Right lung (tissue), 2 donors: ENCODE measurements at regions not wholly inside any gene's neighbourhood (a gene's known extent, or its start where the extent isn't known, plus 50 kb on each side); places are given as distances from the start of the nearest gene placed in this dataset.
A peak's percentile ranks its signal among the peaks of the same experiment; 100 is the strongest.

ENCODE experiments used
- DNase-seq, 2 donors: peaks; one replicate each; pipeline ENCODE4 v3.0.0-alpha.2; 2013

DNA sequence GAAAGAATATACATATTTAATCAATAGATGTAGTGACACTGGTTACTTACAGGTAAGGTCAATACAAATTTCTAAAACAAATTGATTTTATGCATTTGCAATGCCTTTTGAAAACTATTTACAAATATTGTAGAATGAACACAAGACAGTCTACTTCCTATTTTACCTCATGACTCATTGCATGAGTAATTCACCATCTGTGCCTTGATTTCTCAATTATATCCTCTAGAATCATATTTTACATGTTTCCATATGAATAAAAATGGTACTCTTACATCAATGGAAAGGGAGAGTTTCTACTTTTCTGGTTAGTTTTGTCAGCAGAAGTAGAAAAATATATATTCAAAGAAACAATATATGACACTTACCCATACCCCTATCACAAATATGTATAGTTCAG, 203.8 kb upstream of the CDH7 start:
- no peak for DNase-seq

DNA sequence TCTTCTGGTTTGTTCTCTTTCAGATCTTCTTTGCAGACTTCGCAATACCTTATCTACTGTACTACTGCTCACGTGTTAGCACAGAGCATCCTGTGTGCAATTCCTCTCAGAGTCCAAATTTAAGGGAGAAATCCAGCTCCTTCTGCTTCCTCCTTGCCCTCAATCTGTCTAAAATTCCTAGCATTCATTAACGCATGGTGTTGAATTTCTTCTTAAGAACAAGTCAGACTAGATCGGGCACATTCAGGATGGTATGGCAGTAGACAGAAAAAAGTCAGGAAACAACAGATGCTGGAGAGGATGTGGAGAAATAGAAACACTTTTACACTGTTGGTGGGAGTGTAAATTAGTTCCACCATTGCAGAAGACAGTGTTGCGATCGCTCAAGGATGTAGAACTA, 206.1 kb upstream of the CDH7 start:
- DNase-seq: no peak

DNA sequence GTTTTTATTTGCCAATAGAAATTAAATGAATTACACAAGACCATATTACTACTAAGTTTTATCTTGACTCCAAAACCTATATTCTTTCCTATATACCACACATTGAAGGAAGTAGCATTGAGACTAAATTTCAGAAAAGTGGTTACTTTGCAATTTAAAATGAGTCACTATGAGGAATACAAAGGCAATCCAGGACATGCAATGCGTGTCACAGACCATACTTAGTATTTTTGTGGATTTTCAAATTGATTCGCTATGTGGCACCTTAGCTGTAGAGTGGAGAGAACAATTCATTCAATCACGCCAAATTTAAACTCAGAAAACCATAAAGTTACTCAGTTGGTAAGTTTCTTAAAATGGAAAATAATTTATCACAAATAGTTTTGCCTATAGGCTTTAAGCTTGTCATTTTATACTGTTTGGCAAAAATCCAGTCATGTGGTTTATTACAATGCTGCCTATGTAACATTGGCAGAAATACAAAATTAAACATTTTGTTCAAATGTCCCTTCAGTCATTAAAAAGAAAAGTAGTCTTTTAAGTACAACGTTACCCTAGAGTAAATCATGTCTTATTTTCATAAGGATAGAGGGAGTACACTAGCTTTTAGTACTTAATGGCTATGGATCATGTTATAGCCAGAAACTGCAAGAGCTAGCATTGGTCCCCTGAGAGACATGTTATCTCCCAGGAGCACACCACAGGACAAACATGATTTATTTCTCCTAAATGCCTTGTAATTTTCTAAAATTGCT, 222.8 kb upstream of the CDH7 start:
- DNase-seq: no peak

DNA sequence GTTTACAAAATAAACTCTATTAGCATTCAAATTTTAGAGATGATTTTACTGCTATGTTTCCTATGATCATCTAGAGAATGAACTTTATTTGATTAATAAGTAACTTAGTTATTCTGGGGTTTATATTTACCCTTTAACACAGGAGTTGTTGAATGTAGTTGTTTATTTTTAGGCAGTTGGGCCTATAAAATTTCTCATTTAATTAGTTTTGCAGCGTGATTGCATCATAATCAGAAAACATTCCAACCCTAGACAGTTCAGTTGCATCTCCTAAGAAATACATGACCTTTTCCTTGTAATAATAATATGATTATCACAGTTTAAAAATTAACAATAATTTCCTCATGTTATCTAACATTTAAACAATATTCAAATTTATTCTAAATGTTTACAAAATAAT, 224.7 kb upstream of the CDH7 start:
- DNase-seq: no peak

DNA sequence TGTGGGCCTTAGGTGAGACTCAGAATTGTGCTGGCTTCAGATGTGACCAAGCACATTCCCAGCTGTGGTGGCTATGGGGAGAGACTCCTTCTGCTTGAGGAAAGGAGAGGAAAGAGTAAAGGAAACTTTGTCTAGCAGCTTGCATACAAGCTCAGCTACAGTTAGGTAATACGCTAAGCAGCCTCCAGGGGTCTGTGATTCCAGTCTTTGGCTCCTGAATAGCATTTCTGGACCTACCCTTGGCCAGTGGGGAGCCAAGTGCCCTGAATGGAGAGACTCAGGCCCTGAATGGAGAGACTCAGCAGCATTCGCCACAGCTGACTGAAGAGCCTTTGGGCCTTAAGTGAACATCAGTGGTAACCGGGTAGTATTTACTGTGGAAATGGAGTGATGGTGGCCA, 227.4 kb upstream of the CDH7 start:
- no peak for DNase-seq

DNA sequence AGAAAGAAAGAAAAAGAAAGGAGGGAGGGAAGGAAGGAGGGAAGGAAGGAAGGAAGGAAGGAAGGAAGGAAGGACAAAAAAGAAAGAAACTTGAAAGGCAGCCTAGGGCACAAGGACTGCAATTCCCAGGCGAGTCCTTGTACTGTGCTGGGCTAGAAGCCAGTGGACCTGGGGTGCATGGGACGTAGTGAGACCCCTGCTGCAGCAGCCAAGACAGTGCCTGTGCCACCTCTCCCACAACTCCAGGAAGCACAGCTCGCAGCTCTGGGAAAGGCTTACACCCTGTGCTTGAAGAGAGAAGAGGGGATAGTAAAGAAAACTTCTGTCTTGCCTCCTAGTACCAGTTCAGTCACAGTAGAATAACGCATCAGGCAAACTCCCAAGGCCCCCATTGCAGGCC, 227.9 kb upstream of the CDH7 start:
- no peak for DNase-seq

DNA sequence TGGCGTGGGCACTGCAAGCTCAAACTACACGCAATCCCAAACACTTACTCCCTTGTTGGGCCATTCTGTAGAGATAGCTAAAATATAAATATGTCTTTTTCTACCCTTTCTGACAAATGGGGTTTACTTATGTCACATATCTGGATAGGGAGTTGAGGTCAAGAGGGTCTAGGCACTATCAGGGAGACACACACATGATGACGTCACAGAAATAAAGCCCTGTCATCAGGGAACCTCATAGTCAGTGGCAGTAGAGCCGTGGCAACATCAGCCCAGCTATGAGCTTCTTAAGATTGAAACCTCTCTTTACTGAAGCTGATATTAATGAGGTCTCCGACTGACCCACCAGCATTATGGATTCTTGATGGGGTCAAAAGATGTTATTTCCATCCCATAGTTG, 234.6 kb upstream of the CDH7 start:
- no peak for DNase-seq

DNA sequence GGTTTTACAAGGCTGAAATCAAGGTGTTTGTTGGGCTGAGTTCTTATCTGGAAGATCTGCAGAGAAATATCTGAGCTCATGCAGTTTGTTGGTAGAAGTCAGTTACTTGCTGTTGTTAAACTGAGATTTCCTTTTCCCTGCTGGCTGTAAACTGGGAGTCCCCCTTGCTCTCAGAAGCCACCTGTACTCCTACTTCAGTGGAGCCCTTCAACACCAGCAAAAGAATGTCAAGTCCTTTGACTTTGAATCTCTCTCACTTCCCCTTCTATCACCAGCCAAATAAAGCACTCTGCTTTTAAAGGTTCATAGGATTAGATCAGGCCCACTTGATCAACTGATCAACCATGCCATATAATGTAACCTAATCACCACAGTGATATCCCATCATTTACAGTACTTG, 252.2 kb upstream of the CDH7 start:
- no peak for DNase-seq

DNA sequence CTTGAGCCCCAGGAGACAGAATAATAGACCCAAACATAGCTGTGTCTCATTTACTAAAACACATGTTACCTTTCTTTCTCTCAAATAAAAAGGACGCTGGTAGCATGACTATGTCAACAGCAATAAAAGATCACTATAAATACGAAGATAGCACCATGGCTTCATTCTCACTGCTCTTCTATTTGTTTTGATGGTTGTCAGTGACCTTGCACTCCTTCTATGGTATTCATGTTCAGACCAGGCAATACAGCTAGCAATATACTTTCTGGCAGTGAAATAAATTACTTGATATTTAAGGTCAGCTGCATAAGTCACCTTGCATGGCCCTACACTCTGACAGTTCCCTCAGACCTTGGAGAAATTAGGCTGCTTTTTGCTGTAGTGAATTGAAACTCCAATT, 263.2 kb upstream of the CDH7 start:
- DNase-seq: no peak

DNA sequence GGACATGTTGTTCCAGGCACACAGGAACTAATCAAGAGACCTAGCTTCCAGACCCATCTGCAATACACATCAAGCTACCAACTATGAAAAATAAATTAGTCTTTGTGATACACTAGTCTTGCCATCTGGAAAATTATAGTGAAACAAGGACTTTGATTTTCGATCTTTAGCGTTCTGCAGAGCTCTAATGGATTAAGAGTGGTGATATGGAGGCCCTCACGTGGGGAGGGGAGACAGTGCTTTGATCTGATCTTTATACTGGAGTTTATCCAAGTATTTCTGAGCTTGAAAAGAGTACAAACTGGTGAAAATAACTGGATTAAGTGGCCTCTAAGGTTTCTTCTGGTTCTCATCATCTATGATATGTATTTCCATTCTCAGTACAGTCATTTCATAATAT, 273.4 kb upstream of the CDH7 start:
- no peak for DNase-seq

DNA sequence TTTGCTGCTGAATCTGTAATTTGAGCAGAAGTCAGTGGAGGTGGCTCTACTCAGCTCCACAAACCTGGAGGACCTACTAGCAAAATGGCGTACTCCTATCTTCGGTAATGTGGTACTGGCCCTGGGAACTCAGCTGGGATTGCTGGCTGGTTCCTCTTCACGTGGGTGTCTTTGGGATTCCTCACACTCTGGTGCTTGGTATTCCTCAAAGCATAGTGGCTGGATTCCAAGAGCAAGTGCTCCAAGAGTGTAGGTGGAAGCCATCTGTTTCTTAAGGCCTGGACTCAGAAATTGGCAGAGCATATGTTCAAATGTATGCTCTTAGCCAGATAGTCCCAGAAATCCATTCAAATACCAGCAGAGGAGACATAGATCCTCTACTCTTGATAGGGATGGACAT, 281.9 kb upstream of the CDH7 start:
- DNase-seq: no peak

DNA sequence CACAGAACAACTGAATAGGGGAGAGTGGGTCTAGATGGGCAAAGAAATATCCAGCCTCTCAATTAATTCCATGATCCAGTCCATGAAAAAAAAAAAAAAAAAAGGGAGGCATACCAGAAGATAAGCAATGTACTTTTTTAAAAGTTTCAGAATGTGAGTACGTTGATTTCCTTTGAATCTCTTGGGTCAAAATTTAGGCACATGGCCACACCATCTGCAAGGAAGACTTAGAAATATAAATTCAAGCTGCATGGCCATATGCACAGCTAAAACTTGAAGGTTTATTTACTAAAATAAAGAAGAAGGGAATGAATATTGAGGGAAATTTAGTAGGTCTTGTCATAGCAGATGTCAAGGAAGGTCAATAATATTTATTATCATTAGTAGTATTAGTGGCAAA, 286.5 kb upstream of the CDH7 start:
- no peak for DNase-seq

DNA sequence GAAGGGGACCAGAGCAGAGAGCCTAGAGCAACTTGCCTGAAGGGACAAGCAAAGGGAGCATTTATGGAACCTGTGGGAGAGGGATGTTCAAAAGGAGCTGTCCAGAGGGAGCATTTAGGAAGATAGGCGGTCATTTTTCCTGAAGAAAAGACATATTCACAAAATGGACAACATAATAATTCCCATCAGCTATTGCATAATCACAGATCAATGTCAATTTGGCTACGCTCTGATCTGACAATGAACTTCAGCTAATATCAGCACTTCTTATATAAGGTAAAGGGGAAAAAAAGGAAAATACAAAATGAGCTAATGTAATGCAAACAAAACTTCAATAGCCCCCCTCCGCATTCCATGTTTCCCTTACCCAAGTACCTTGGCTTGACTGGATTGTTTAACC, 291.1 kb upstream of the CDH7 start:
- DNase-seq: no peak

DNA sequence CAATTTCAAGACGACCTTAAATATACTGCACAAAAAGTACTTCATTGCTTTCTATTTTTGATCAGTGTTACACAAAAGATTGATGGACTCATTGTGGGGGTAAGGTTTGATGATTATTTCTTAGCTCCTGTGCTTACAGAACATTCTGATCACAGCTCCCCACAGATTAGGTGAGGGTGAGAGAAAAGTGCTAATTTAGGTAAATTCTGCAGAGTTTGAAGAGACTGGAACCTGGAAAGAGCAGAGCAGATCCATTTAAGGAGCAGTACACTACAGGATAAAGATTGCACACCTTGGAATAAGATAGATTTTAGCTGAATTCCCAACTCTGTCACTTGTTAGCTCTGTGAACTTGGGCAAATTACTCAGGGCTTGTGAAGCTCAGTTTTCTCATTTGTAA, 291.9 kb upstream of the CDH7 start:
- no peak for DNase-seq

DNA sequence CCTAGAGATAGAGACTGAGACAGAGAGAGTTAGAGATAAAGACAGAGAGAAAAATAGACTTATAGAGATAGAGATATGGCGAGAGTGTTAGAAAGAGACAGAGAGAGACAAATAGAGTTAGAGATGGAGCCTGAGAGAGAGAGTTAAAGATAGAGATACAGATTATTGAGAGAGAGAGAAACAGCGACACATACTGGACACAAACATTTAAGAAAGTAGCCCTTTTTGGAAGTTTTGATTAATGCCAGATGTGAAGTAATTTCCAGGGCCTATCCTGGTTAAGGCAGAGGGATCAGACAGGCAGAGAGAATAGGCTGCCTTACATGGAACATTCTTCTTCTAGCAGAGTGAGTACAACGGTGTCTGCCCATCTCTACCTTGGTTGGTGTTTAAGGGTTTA, 311.6 kb upstream of the CDH7 start:
- DNase-seq: peak in 1 of 2 donors; percentile 2

DNA sequence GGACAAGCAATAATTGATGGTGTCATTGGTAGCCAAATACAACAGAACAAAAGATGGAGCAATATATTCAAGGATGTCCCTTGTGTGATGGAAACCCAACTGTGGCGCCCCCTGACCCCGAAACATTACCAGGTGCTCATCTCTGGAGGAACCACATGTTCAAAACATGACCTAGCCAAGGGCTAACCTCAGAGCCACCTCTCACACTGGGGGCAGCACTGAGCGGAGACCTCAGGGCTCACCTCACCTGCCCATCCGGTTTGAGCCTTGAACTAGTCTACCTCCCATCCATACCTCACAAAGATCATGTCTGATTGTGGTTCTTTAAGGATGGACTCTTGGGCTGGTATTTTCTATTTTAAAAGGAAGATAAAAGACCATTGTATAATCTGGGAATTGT, 314.4 kb upstream of the CDH7 start:
- no peak for DNase-seq

DNA sequence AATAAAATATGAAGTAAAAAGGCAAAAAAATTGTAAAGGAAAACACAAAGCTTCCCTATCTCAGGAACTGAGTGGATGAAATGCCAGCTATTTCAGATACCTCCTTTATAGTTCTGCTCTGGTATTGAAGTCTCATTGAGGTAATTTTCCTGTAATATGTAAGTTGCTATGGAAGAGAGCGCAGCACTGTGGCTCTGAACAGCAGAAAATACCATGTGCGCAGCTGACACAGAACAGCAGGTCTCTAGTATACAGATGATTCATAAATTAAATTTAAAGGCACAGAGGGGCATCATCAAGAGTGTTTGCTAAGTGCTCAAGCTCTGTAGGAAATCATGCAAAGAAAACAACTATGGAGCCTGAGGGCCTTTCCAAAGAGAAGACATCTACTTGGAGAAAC, 315.3 kb upstream of the CDH7 start:
- DNase-seq: no peak

DNA sequence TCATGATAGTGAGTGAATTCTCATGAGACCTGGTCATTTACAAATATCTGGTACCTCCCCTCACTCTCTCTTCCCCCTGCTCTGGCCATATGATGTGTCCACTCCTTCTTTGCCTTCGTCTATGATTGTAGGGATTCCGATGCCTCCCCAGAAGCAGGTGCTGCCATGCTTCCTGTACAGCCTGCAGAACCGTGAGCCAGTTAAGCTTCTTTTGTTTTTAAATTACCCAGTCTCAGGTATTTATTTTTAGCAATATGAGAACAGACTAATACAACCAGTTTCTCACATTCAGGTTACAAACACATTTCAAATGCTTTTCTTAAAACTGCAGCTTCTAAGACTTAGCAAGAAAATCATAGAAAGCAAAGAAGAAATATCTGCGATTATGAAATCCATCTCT, 321.2 kb upstream of the CDH7 start:
- no peak for DNase-seq

DNA sequence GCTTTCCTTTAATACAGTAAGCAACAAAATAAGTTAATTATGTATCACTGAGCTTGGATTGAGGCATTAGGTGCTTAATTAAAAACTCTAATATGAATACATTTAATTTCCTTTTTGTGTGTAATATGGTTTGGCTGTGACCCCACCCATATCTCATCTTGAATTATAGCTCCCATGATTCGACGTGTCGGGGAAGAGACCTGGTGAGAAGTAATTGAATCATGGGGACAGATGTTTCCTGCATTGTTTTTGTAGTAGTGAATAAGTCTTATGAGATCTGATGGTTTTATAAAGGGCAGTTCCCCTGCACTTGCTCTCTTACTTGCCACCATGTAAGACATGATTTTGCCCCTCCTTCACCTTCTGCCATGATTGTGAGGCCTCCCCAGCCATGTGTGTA, 325.4 kb upstream of the CDH7 start:
- no peak for DNase-seq

DNA sequence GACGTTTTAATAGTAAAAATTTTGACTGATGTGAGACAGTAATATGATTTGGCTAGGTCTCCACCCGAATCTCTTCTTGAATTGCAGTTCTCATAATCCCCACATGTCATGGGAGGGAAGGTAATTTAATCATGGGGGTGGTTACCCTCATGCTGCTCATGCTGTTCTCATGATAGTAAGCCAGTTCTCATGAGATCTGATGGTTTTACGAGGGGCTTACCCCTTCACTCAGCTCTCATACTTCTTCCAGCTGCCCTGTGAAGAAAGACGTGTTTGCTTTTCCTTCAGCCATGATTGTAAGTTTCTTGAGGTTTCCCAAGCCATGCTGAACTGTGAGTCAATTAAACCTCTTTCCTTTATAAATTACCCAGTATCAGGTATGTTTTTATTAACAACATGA, 327.0 kb upstream of the CDH7 start:
- DNase-seq: no peak

DNA sequence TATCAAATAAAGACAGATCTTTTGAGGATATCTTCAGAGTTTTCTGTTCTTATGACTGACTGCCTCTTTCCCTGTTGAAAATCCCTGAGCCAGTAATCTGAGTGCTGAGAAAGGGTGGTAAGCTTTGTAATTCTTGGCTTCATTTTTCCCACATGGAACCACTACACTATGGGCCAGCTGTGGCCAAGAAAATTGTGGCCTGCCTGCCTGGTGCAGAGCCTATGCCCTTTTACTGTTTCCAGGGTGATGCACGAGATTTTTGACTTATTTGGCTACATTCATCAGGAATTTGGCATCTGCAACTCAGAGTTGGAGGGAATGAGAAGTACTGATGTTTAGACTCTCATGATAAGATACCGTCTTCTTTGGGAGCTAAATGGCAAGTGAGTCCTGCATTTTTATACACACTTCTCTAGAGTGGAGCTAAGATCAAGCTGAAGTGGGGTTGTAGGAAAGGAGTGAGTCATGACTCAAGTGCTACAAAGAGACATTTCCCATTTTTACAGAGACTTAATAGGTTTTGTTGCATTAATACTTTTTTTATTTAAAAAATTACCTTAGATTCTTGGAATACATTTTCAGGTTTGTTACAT, 328.2 kb upstream of the CDH7 start:
- DNase-seq: no peak

DNA sequence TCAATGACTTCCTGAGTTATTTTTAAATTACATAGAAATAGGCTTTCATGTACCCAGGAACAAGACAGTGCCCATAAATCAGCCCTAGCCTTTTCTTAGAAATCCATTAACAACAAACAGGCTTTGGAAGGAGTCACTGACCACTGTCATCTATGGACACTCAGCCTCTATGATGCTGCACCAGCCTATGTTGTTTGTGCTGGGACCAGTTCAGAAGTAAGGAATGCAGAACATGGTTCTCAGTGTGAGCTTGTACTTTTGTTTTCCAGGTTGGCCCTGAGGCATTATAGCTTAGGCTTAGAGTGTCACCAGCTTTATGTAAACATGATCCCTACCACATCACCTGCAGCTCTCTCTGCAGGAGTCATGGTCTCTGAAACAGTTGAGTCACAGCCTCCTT, 335.7 kb upstream of the CDH7 start:
- DNase-seq: no peak

DNA sequence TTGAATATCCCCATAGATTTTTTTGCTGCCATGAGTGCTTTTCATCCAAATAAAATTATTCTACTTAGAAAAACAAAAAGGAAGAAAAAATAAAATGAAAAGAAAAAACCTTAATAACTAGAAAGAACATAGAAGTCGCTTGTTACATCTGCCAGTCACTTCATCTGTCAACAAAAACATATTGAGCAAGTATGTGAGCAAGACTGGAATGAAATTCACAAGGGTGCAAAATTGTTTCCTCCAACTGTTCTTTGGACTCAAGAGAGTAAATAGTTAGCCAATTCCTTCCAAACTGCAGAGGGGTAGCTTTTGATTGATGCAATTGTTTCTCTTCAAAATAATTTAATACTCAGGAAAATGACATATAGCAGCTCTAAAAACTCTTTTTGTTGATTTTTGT, 336.3 kb upstream of the CDH7 start:
- DNase-seq: no peak

DNA sequence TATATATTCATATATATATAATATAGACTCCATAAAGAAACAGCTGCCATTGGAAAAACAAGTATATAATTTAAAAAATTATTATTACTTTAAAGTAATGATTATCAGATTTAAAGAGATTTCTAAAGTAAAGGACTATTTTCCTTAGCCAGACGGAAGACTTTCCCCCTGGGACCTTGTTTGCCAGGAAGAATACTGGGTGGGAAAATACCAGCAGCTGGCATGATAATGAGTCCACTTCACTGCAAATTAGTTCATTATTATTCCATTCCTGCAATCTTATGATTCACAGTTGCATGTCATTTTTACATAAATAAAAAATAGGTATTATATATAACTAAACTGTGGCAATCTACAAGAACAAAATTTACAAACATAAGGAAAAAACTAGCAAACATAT, 339.8 kb upstream of the CDH7 start:
- DNase-seq: no peak
